ENCODE measurements at regions not wholly inside any gene's neighbourhood (a gene's known extent, or its start where the extent isn't known, plus 50 kb on each side); places are given as distances from the start of the nearest gene placed in this dataset.

- no peak for FAIRE-seq
Observed at GRCh38 chr1:82225421-82226185, 424.9 kb downstream of the ADGRL2 start.

GRCh38 chr1:82223091-82223490, 422.4 kb downstream of the ADGRL2 start:
- FAIRE-seq, result no peak

- no peak for FAIRE-seq
Observed at GRCh38 chr1:82221721-82222120, 421.0 kb downstream of the ADGRL2 start.

- no peak for FAIRE-seq
Observed at GRCh38 chr1:82220754-82221153, 420.0 kb downstream of the ADGRL2 start.

GRCh38 chr1:82219841-82220240, 419.1 kb downstream of the ADGRL2 start:
- no peak for FAIRE-seq

- FAIRE-seq, result no peak
Observed at GRCh38 chr1:82218846-82219245, 418.1 kb downstream of the ADGRL2 start.

- no peak for FAIRE-seq
Observed at GRCh38 chr1:82215853-82216175, 415.1 kb downstream of the ADGRL2 start.

- FAIRE-seq, result no peak
Observed at GRCh38 chr1:82215056-82215852, 414.5 kb downstream of the ADGRL2 start.

- no peak for FAIRE-seq
Observed at GRCh38 chr1:82214606-82215005, 413.9 kb downstream of the ADGRL2 start.

GRCh38 chr1:82197606-82198005, 396.9 kb downstream of the ADGRL2 start:
- no peak for FAIRE-seq

GRCh38 chr1:82195245-82195644, 394.5 kb downstream of the ADGRL2 start:
- FAIRE-seq, result no peak

- FAIRE-seq, result no peak
Observed at GRCh38 chr1:82185084-82185483, 384.4 kb downstream of the ADGRL2 start.

GRCh38 chr1:82181846-82182245, 381.1 kb downstream of the ADGRL2 start:
- no peak for FAIRE-seq

- FAIRE-seq, result no peak
Observed at GRCh38 chr1:82179131-82179530, 378.4 kb downstream of the ADGRL2 start.

GRCh38 chr1:82177192-82177591, 376.5 kb downstream of the ADGRL2 start:
- no peak for FAIRE-seq

GRCh38 chr1:82171955-82172354, 371.2 kb downstream of the ADGRL2 start:
- no peak for FAIRE-seq

GRCh38 chr1:82168482-82168881, 367.7 kb downstream of the ADGRL2 start:
- no peak for FAIRE-seq

GRCh38 chr1:82165304-82165703, 364.6 kb downstream of the ADGRL2 start:
- no peak for FAIRE-seq

GRCh38 chr1:82162486-82163420, 362.0 kb downstream of the ADGRL2 start:
- FAIRE-seq, result no peak

- FAIRE-seq, result no peak
Observed at GRCh38 chr1:82161700-82162141, 361.0 kb downstream of the ADGRL2 start.

GRCh38 chr1:82160903-82161302, 360.2 kb downstream of the ADGRL2 start:
- no peak for FAIRE-seq

- no peak for FAIRE-seq
Observed at GRCh38 chr1:82160036-82160435, 359.3 kb downstream of the ADGRL2 start.

- FAIRE-seq, result no peak
Observed at GRCh38 chr1:82158981-82159380, 358.2 kb downstream of the ADGRL2 start.

Data from colon (tissue), 2 donors.